GM13976 (cell line): ENCODE measurements at regions not wholly inside any gene's neighbourhood (a gene's known extent, or its start where the extent isn't known, plus 50 kb on each side); places are given as distances from the start of the nearest gene placed in this dataset.
"Not testable (repeated sequence)": the region's sequence is repeated elsewhere in the genome, so short reads cannot be mapped to it uniquely, and the experiment has no call there.

Source experiments
- DNase-seq: peaks from one replicate; pipeline ENCODE4 v3.0.0; 2012; ENCODE audit warnings: low spot score
- CTCF ChIP-seq: IDR thresholded peaks from 2 replicates; pipeline ENCODE4 v1.5.1; 2012; ENCODE audit warnings: borderline replicate concordance, mild to moderate bottlenecking; ENCODE audit not compliant: insufficient read depth; ENCODE audit errors: extremely low read depth, missing control alignments, control extremely low read depth
- in situ Hi-C: fragments of 300-500 bp; cut with MboI; formaldehyde crosslinking; loops from one replicate; pipeline ENCODE4 v1.12.0; 2022; ENCODE audit warnings: low sequenced_read_pairs, mixed read lengths, inconsistent platforms; ENCODE audit not compliant: unreplicated experiment

GRCh38 chr9:88256216-88256615 is 117.9 kb upstream of the SPATA31C2 start:
- TF ChIP-seq CTCF, result no peak
- in situ Hi-C loops, result no loop called here
- DNase-seq, result no peak

GRCh38 chr9:88255806-88256205 is 117.5 kb upstream of the SPATA31C2 start:
- DNase-seq, in situ Hi-C loops: not testable (repeated sequence)

- in situ Hi-C loops, result no loop called here
- no peak for TF ChIP-seq CTCF
- DNase-seq, result no peak
These were observed 113.6 kb upstream of the SPATA31C2 start for GRCh38 chr9:88251903-88252302.

GRCh38 chr9:88243736-88244135 is 105.5 kb upstream of the SPATA31C2 start:
- no peak for TF ChIP-seq CTCF
- DNase-seq, result no peak

DNA sequence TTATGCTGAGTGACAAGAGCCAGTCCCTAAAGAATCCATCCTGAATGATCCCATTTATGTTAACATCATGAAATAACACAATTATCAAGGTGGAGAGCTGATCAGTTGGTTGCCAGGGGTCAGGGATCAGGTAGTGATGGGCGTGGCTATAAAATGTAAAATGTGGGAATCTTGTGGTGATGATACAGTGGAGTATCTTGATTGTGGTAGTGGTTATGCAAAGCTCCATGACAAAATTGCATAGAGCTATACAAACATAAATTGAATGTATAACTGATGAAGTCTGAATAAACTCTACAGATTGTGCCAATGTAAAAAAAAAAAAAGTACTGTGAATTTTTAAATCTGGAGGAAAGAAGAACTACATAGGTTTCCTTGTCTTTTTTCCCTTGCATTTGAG is 104.6 kb upstream of the SPATA31C2 start:
- no peak for TF ChIP-seq CTCF
- in situ Hi-C loops, result no loop called here
- DNase-seq, result no peak

More at GRCh38 chr9:88243736-88244135, 105.5 kb upstream of the SPATA31C2 start:
- in situ Hi-C loops, result no loop called here

DNA sequence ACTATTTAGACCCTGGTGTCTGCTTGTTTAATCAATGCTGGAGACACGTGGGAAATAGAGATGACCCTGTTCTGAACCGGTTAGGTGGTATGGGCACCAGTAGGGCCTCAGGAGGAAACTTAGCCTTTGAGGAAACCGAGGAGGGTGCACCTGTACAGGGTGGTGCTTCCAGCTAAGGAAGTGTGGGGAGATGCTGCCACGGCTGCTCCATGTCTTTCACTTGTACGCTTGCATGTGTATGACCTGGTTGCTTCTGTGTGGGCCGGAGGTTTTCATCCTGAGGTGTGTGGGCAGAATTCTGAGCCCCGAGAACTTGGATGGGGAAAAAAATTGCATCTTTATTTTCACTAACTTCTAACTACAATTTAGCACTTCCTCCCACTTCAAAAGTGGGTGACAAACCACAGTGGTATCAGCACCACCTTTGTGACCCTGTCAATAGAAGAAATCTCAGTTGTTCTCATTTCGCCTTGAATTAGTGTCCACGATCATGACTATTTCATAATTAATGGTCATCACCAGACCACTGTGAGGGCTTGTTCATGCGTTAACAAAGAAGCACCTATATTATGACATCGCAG is 99.8 kb upstream of the SPATA31C2 start:
- in situ Hi-C loops, result no loop called here
- TF ChIP-seq CTCF, result no peak
- no peak for DNase-seq

DNA sequence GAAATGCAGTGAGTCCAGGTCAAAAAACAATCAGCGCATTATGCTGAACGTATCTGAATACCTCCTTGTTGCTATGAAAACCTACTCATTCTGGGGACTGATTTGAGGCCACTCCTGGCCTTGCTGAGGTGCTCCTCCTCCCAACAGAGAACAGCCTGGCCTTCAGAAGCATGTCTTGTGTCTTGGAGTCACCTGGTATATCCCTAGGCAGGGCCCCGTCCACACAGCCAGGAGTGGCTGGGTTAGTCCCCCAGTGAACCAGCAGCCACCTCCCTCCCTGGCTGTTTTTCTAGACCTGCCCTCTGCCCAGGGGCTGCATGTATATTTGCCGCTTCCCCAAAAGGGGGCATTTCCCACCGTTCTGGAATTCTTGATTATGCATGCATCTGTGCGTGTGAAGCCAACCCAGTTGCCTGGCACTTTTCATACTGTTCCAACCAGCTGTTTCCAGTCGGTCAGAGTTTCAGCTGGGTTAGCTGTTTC is 99.2 kb upstream of the SPATA31C2 start:
- DNase-seq, result no peak
- TF ChIP-seq CTCF, result no peak
- in situ Hi-C loops, result no loop called here
